IMR-90 (cell line): ENCODE measurements at regions not wholly inside any gene's neighbourhood (a gene's known extent, or its start where the extent isn't known, plus 50 kb on each side); places are given as distances from the start of the nearest gene placed in this dataset.

Experiments used
- ATAC-seq: fragments of 200-7000 bp; cut with Tn5 transposase; 2 replicates; pipeline ENCODE4 v1.9.1; 2020; ENCODE audit warnings: low read depth, mild to moderate bottlenecking, moderate library complexity
- BruUV-seq: library from RNA; stranded (reverse); fragments of 400-500 nt; replicated peaks from 2 replicates; lab custom pipeline; 2021; lab: Mats Ljungman, UMichigan
- CTCF ChIA-PET: fragments of 300-600 bp; formaldehyde crosslinking; extraction: SDS; loops from one replicate; lab custom pipeline; 2021; ENCODE audit warnings: antibody characterized with exemption; lab: Yijun Ruan, JAX
- POLR2A ChIA-PET: fragments of 300-600 bp; sonication (Branson Sonifier 250); formaldehyde crosslinking; loops from one replicate; lab custom pipeline; 2022; ENCODE audit warnings: antibody characterized with exemption; ENCODE audit not compliant: unreplicated experiment; lab: Charles Lee
- DNase-seq: peaks from one replicate; pipeline ENCODE4 v3.0.0; 2013
- H2AFZ ChIP-seq: replicated peaks from 2 replicates; pipeline ENCODE3; 2013; ENCODE audit warnings: low read length, mild to moderate bottlenecking; ENCODE audit not compliant: poor library complexity
- H2AK5ac ChIP-seq: 2 replicates; pipeline ENCODE4 v1.6.1; 2013; ENCODE audit warnings: low read depth, low read length, inconsistent platforms
- H2AK9ac ChIP-seq: replicated peaks from 2 replicates; pipeline ENCODE3; 2013; ENCODE audit warnings: mild to moderate bottlenecking, low read depth, low read length, moderate library complexity; ENCODE audit not compliant: poor library complexity
- H2BK120ac ChIP-seq: 2 replicates; pipeline ENCODE4 v1.6.1; 2013; ENCODE audit warnings: low read depth, low read length, inconsistent platforms
- H2BK15ac ChIP-seq: 3 replicates; pipeline ENCODE4 v1.6.1; 2013; ENCODE audit warnings: low read depth, low read length, inconsistent platforms
- H2BK20ac ChIP-seq: 2 replicates; pipeline ENCODE4 v1.6.1; 2013; ENCODE audit warnings: low read depth, mild to moderate bottlenecking, inconsistent platforms, low read length, moderate library complexity
- H2BK5ac ChIP-seq: 2 replicates; pipeline ENCODE4 v1.6.1; 2013; ENCODE audit warnings: mild to moderate bottlenecking, low read depth, low read length, inconsistent platforms; ENCODE audit not compliant: poor library complexity, severe bottlenecking
- H3K14ac ChIP-seq: replicated peaks from 2 replicates; pipeline ENCODE4 v1.6.1; 2013; ENCODE audit warnings: low read depth, low read length, inconsistent platforms
- H3K18ac ChIP-seq: 2 replicates; pipeline ENCODE4 v1.6.1; 2013; ENCODE audit warnings: low read depth, low read length, control low read depth
- H3K23ac ChIP-seq: 2 replicates; pipeline ENCODE4 v1.6.1; 2013; ENCODE audit warnings: low read depth, low read length, inconsistent platforms
- H3K27ac ChIP-seq: 2 replicates; pipeline ENCODE4 v1.5.1; 2013; ENCODE audit warnings: mild to moderate bottlenecking, control low read depth, low read length; ENCODE audit not compliant: insufficient read depth
- H3K27me3 ChIP-seq: 2 replicates; pipeline ENCODE4 v1.6.1; 2013; ENCODE audit warnings: low read length; ENCODE audit not compliant: control insufficient read depth, insufficient read depth
- H3K36me3 ChIP-seq: 2 replicates; pipeline ENCODE4 v1.6.1; 2013; ENCODE audit warnings: low read length, mixed read lengths; ENCODE audit not compliant: control insufficient read depth, insufficient read depth
- H3K4ac ChIP-seq: 2 replicates; pipeline ENCODE4 v1.6.1; 2013; ENCODE audit warnings: low read depth, low read length, inconsistent platforms
- H3K4me1 ChIP-seq: 2 replicates; pipeline ENCODE4 v1.6.1; 2013; ENCODE audit warnings: low read length, mixed read lengths; ENCODE audit not compliant: control insufficient read depth, insufficient read depth
- H3K4me2 ChIP-seq: 2 replicates; pipeline ENCODE4 v1.6.1; 2013; ENCODE audit warnings: low read depth, mild to moderate bottlenecking, control low read depth, low read length, moderate library complexity
- H3K4me3 ChIP-seq: 2 replicates; pipeline ENCODE4 v1.5.1; 2013; ENCODE audit warnings: low read depth, mild to moderate bottlenecking, control low read depth, low read length, moderate library complexity; ENCODE audit not compliant: insufficient read depth
- H3K56ac ChIP-seq: 2 replicates; pipeline ENCODE4 v1.6.1; 2013; ENCODE audit warnings: low read length, inconsistent platforms; ENCODE audit not compliant: insufficient read depth; ENCODE audit errors: extremely low read depth
- H3K79me1 ChIP-seq, 2 experiments: 2 replicates each; pipeline ENCODE4 v1.6.1; 2013; ENCODE audit warnings: low read length in 2 of 2, inconsistent platforms in 1 of 2, low read depth in 1 of 2
- H3K9ac ChIP-seq: 2 replicates; pipeline ENCODE4 v1.6.1; 2013; ENCODE audit warnings: low read depth, low read length, control low read depth
- H3K9me1 ChIP-seq: 2 replicates; pipeline ENCODE4 v1.6.1; 2013; ENCODE audit warnings: low read length, inconsistent platforms; ENCODE audit not compliant: insufficient read depth
- H3K9me3 ChIP-seq: 2 replicates; pipeline ENCODE4 v1.6.1; 2013; ENCODE audit warnings: low read length; ENCODE audit not compliant: control insufficient read depth, insufficient read depth
- H4K20me1 ChIP-seq: 2 replicates; pipeline ENCODE4 v1.6.1; 2013; ENCODE audit warnings: low read length, inconsistent platforms; ENCODE audit not compliant: insufficient read depth
- H4K5ac ChIP-seq: 2 replicates; pipeline ENCODE4 v1.6.1; 2013; ENCODE audit warnings: mild to moderate bottlenecking, low read depth, low read length, control low read depth
- H4K8ac ChIP-seq, 2 experiments: 2 replicates each; pipeline ENCODE4 v1.6.1; 2013; ENCODE audit warnings: low read depth in 2 of 2, low read length in 2 of 2, control low read depth in 1 of 2, inconsistent platforms in 1 of 2
- H4K91ac ChIP-seq: 2 replicates; pipeline ENCODE4 v1.6.1; 2013; ENCODE audit warnings: low read depth, low read length, inconsistent platforms; ENCODE audit not compliant: insufficient read depth
- NFE2L2 ChIP-seq: fragments of 150-350 bp; IDR thresholded peaks from 2 replicates; pipeline ENCODE4 v1.6.1; 2016; ENCODE audit warnings: low read depth, mild to moderate bottlenecking, low read length
- WGBS, 2 experiments: methylation state at CpG; one replicate each; pipeline versions ENCODE4 v1.1.5 to v1.1.7; 2013; ENCODE audit warnings: missing lambda C conversion rate in 2 of 2; ENCODE audit not compliant: insufficient read length in 1 of 2; ENCODE audit errors: extremely low coverage in 2 of 2; 5-methylcytosine and 5-hydroxymethylcytosine counted together
- dilution Hi-C: fragments of 300-500 bp; cut with HindIII; formaldehyde crosslinking; loops from one replicate; pipeline ENCODE4 v1.14.3; 2018; ENCODE audit warnings: low sequenced_read_pairs; ENCODE audit not compliant: unreplicated experiment
- in situ Hi-C: fragments of 300-500 bp; cut with MboI; formaldehyde crosslinking; loops from 3 replicates; pipeline ENCODE4 v1.14.3; 2019; ENCODE audit warnings: low sequenced_read_pairs, inconsistent platforms, mixed read lengths
- intact Hi-C: fragments of 100-400 bp; cut with micrococcal nuclease; formaldehyde crosslinking; loops from 2 replicates; pipeline ENCODE4 v1.10.0; 2022
- TF ChIP-seq, protein P1 (sequence below): conservative IDR thresholded peaks from 2 replicates; pipeline ENCODE4 v1.5.1; 2012; ENCODE audit warnings: mild to moderate bottlenecking, low read depth, low read length, improper control_type of control experiment

DNA sequence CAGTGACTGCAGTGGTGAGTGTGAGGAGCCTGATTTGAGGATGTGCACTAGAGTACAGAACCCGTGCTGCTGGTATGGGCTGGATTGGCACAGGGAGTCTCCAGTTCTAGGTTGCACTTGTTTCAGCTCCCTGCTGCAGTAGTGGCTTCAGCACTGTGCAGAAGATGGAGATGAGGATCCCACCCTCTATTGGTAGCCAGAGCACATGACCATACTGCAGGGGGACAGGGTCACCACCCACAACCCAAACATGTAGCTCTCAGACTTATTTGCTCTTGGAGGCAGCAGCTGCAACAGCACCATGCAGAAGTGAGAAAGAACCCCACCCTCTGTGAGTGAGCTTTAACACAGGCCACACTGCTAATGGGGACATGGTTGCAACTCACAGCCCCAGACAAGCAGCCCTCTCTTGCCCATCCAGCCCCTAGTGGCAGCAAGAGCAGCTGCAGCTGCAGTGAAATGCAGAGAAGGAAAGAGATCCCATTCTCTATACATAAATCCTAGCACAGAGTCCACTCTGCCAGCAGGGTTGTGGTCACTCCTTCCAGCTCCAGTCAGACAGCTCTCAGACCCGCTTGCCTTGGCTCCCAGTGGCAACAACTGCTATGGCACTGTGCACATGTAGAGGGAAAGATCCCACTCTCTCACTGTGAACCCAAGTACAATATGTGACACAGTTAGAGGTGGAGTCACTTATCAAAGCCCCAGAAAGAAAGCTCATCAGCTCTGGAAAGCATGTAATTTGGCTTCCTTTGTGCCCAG lies 51.4 kb upstream of the SCIN start:
- H3K9me3 ChIP-seq: no peaks in the 10 kb centered on the region
- ATAC-seq: peak; percentile 72
- H3K79me1 ChIP-seq: no peaks in the 10 kb centered on the region
- dilution Hi-C loops: no loop called here
- no peak overlapping the region for H3K4me2 ChIP-seq
- H2AFZ ChIP-seq: no peak overlapping the region
- H3K9me1 ChIP-seq: no peaks in the 10 kb centered on the region
- no peak overlapping the region for H4K5ac ChIP-seq
- no peak overlapping the region for H3K4me3 ChIP-seq
- in situ Hi-C loops: no loop called here
- TF ChIP-seq NFE2L2: no peak
- TF ChIP-seq, protein P1, sequence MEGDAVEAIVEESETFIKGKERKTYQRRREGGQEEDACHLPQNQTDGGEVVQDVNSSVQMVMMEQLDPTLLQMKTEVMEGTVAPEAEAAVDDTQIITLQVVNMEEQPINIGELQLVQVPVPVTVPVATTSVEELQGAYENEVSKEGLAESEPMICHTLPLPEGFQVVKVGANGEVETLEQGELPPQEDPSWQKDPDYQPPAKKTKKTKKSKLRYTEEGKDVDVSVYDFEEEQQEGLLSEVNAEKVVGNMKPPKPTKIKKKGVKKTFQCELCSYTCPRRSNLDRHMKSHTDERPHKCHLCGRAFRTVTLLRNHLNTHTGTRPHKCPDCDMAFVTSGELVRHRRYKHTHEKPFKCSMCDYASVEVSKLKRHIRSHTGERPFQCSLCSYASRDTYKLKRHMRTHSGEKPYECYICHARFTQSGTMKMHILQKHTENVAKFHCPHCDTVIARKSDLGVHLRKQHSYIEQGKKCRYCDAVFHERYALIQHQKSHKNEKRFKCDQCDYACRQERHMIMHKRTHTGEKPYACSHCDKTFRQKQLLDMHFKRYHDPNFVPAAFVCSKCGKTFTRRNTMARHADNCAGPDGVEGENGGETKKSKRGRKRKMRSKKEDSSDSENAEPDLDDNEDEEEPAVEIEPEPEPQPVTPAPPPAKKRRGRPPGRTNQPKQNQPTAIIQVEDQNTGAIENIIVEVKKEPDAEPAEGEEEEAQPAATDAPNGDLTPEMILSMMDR: peak; percentile 33; the same call in 1 of the 2 replicates
- no peak overlapping the region for H4K91ac ChIP-seq
- POLR2A ChIA-PET: no interaction called here
- H2AK9ac ChIP-seq: no peak overlapping the region
- H4K8ac ChIP-seq: no peak overlapping the region
- 100% methylated on average over 1 of the region's 2 CpGs; no CpG with 5 or more reads in 1 of the 2 experiments for WGBS, 2 experiments
- H2BK15ac ChIP-seq: no peak overlapping the region
- H2BK5ac ChIP-seq: no peak overlapping the region
- no peaks in the 10 kb centered on the region for H3K4me1 ChIP-seq
- intact Hi-C loops: no loop called here
- no peak overlapping the region for H2BK120ac ChIP-seq
- no peak overlapping the region for H2AK5ac ChIP-seq
- CTCF ChIA-PET: interaction anchor here (1.8 kb wide), 1 partner anchor 105 kb away, joined by 7 read pairs; no protein-coding TSS in a partner anchor
- H3K36me3 ChIP-seq: no peaks in the 10 kb centered on the region
- H3K23ac ChIP-seq: no peak overlapping the region
- no peaks in the 10 kb centered on the region for H4K20me1 ChIP-seq
- H3K4ac ChIP-seq: no peak overlapping the region
- no peak overlapping the region for H3K56ac ChIP-seq
- H3K27ac ChIP-seq: no peak overlapping the region
- no peak for DNase-seq
- no peak overlapping the region for H3K14ac ChIP-seq
- H3K27me3 ChIP-seq: no peaks in the 10 kb centered on the region; the same call in 1 of the 2 replicates
- H3K18ac ChIP-seq: no peak overlapping the region
- BruUV-seq: no TSS peak
- no peak overlapping the region for H3K9ac ChIP-seq
- H2BK20ac ChIP-seq: no peak overlapping the region
